ENCODE measurements at regions not wholly inside any gene's neighbourhood (a gene's known extent, or its start where the extent isn't known, plus 50 kb on each side); places are given as distances from the start of the nearest gene placed in this dataset.
A peak's percentile ranks its signal among the peaks of the same experiment; 100 is the strongest.
"Not testable (repeated sequence)": the region's sequence is repeated elsewhere in the genome, so short reads cannot be mapped to it uniquely, and the experiment has no call there.

- DNase-seq (ENCODE audit: low read depth) = no peak
These were observed 1181.6 kb upstream of the SORCS1 start for GRCh38 chr10:108346066-108346465.

- DNase-seq (ENCODE audit: low read depth) = no peak
These were observed 1173.6 kb upstream of the SORCS1 start for GRCh38 chr10:108338146-108338545.

DNA sequence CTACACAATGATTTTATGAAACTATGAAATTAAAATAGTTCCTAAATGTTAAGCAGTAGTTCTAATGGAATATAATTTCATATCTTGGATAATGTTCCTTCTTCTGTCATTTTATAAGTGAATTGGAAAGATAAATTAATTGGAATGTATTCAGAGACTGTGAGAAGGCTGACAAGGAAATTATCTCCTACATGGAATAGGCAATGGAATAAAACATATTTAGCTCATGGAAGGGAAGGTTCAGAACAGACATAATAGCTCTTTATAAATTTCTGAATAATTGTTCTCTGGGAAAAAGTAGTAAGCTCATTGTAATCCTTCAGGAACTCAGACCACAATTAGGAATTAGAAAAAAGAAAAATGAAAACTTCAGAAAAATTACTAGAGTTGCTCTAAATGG, 1172.3 kb upstream of the SORCS1 start:
- no peak for DNase-seq (ENCODE audit: low read depth)

- no peak for DNase-seq (ENCODE audit: low read depth)
These were observed 1163.2 kb upstream of the SORCS1 start for GRCh38 chr10:108327706-108328105.

DNA sequence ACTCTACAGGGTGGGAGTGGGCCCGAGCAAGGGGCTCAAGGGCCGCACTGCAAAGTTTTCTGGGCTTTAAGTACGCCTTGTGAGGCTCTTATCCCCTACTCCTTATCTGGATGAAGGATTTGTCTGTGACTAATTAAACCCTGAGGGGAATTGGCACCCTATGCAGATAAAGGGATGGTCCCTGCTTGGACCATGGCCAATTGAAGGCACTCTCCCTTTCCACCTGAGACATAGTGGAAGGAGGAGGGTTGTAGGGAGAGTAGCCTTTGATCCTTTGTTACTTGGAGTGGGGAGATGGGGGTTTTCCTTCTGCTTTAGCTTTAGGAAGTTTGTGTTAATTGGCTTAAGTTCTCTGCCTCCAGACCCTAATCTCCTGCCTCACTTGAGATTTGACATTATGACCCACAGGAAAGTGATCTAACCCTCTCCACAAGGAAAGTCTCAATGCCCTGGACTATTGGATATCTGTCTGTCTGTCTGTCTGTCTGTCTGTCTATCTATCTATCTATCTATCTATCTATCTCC, 1158.8 kb upstream of the SORCS1 start:
- DNase-seq (ENCODE audit: low read depth) = no peak

GRCh38 chr10:108319434-108320222, 1155.1 kb upstream of the SORCS1 start:
- DNase-seq (ENCODE audit: low read depth) = no peak

DNA sequence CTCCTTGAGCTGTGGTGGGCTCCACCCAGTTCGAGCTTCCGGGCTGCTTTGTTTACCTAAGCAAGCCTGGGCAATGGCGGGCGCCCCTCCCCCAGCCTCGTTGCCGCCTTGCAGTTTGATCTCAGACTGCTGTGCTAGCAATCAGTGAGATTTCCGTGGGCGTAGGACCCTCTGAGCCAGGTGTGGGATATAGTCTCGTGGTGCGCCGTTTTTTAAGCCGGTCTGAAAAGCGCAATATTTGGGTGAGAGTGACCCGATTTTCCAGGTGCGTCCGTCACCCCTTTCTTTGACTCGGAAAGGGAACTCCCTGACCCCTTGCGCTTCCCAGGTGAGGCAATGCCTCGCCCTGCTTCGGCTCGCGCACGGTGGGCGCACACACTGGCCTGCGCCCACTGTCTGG, 1151.1 kb upstream of the SORCS1 start:
- not testable (repeated sequence) for DNase-seq (ENCODE audit: low read depth)

- DNase-seq (ENCODE audit: low read depth) = no peak
These were observed 1143.4 kb upstream of the SORCS1 start for GRCh38 chr10:108307925-108308312.

- no peak for DNase-seq (ENCODE audit: low read depth)
These were observed 1142.9 kb upstream of the SORCS1 start for GRCh38 chr10:108307250-108307924.

DNA sequence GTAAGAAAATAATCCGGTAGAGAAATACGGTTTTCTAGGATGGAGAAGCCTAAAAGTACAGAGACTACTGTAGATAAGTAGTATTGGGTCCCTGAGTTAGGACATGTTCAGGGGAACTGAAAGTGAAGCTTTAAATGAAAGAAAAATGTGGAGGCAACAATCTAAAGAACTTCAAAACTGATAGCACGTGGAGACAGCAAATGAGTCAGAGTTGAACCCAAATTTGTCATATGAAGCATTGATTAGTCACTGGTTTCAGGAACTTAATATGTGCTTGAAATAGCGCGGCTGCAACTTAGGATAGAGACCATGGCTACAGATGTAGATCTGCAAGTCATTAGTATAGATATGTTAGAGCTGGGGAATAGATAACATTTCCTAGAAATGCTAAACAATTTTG, 1138.6 kb upstream of the SORCS1 start:
- no peak for DNase-seq (ENCODE audit: low read depth)

DNA sequence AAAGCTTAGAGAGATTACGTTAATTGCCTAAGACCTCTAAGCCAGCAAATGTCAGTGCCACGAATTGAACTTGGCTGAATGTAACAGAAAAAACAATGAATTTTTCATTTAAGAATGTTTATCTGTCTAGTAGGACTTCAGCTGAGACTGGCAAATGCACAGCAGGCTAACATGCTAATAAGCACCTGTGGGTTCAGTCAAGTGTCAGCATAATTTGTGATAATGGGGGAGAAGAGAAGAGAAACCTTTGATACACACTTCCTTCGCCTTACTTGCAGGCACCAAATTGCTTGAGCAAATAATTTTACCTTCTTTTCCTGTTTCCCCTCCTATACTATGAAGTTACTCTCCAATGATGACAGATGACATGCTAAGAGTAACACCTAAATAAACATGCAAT, 1136.5 kb upstream of the SORCS1 start:
- DNase-seq (ENCODE audit: low read depth) = no peak

DNA sequence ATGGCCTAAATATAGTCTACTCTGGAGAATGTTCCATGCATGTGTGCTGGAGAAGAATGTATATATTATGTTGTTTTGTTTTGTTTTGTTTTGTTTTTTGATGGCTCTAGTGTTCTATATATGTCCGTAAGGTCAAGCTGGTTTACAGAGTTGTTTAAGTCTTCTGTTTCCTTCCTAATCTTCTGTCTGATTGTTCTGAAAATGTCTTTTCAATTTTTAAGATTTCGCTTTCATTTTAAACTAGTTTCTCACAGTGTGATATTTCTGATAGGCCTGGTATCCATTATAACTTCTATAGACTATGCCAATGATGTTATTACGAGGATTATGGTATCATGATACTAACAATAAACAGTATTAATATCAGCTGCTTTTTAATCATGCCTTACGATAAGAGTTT, 1126.3 kb upstream of the SORCS1 start:
- no peak for DNase-seq (ENCODE audit: low read depth)

DNA sequence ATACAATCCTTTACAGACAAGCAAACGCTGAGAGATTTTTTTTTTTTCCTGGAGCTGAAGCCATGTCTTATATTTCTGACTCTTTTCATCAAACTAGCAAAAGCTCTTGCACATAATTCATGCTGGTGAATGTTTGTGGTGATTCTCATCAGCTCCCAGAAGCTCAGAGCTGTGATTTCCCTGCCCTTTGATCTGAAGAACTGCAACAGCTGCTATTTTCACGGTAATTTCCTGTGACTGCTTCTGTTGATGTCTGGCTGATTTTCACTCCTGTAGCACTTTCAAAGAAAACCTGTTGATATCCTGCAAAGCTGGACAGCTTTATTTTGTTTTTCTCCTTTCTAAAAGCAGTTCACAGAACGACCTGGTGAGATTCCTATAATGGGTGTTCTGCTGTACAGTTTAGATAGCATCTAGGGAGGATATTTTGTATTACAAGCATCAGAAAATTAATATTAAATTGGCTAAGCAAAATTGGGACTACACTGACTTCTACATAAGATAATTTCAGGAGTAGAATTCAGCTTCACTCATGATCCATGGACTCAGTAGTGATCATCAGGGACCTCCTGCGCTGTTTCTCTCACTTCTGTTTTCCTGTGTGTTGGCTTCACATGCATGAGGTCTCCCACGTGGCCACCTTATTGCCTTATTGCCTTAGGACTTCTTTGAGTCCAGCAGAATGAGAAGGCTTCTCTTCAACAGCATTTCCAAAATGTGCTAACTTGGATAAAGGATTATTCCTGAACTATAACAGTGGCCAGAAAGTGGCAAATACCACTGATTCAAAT, 1111.6 kb upstream of the SORCS1 start:
- DNase-seq (ENCODE audit: low read depth) = no peak

DNA sequence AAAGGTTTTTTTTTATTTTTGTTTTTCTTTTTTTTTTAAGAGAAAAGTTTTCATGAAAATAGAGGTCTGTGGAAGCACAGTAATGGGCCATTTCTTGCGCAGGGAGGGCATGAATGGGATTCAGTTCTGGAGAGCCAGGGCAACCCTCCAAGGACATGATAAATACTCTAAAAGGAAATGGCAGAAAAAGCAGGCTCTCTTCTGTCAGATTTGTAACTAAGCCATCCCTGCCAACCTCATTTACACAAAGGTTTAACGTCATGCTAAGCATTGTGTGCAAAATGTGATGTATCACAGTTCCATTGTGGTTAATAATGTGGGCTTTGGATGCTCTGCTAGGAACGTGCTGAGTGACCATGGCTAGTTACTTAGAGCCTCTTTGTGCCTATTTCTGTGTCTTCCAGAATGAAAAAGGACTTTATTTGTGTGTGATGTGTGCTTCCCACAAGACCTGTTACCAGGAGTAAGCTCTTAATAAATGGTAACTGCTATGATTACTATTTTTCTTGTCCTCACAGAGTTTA, 1095.9 kb upstream of the SORCS1 start:
- DNase-seq (ENCODE audit: low read depth) = no peak

DNA sequence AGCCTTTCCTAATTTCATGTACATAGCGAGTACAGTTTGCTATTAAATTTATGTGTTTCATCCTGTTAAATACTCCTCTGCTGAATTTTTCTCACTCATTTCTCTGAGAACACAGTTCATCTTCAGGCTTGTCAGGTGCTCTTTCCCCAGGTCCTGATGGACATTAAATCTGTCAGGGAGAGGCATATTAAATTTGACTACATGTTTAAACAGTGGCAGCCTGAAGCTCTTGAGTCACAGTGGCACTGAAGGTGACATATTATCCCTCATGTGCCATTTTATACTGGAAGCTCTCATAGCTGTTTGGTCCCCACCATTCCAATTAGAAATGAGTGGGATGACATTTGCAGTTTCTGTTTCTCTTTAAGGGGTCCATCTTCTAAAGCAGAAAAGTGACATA, 1089.6 kb upstream of the SORCS1 start:
- no peak for DNase-seq (ENCODE audit: low read depth)

- DNase-seq (ENCODE audit: low read depth) = no peak
These were observed 1088.3 kb upstream of the SORCS1 start for GRCh38 chr10:108252771-108253170.

GRCh38 chr10:108250936-108251620, 1086.6 kb upstream of the SORCS1 start:
- peak; percentile 1 for DNase-seq (ENCODE audit: low read depth)

DNA sequence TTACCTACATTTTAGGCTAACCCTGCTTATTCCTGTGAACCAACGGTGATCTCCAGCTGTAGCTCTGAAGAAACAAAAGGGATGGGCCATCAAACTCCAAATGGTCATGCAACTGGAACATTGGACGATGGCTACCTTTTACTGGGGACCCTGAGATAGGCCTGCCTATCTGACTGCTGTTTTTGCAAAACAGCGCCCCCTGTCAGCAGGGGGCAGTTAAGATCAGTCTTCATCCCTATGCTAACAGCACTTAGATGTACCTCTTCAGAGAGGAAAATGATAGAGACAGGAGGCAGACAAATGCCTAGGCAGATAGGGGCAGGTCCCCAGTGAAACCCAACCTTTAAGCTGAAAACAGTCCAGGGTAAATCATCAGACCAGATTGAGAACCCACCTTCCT, 1085.4 kb upstream of the SORCS1 start:
- DNase-seq (ENCODE audit: low read depth) = no peak

DNA sequence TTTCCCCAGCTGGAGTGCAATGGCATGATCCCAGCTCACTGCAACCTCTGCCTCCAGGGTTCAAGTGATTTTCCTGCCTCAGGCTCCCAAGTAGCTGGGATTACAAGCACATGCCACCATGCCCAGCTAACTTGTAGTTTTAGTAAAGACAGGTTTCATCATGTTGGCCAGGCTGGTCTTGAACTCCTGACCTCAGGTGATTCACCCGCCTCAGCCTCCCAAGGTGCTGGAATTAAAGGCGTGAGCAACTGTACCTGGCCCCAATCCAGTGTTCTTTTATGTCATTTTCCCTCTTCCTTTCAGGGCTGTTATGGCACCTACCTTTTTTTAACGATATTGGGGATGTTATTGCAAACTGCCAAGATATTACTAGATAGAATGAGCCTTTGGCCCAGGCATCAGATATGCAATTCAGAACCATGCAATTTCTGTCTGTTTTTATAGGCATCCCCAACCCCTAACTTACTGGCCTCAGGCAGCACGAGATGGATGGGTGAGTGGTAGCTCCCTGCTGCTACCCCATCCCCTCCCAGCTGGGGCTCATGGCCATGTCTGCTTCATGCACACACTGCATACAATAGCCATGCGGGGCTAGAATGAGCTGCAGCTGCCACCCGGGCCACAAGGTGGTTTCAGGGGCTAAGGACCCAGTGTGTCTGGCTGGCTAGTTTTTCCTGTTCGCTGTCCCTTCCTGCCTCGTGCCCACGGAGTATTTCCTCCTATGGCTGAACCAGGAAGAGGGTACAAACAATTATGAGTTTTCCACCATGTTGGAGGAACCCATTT, 1080.1 kb upstream of the SORCS1 start:
- DNase-seq (ENCODE audit: low read depth) = no peak

GRCh38 chr10:108241166-108241565, 1076.7 kb upstream of the SORCS1 start:
- no peak for DNase-seq (ENCODE audit: low read depth)

- DNase-seq (ENCODE audit: low read depth) = no peak
These were observed 1073.8 kb upstream of the SORCS1 start for GRCh38 chr10:108238261-108238660.
